DMS53 (cell line): ENCODE measurements at regions not wholly inside any gene's neighbourhood (a gene's known extent, or its start where the extent isn't known, plus 50 kb on each side); places are given as distances from the start of the nearest gene placed in this dataset.

ENCODE experiments used
- DNase-seq: peaks from one replicate; lab custom pipeline; 2025; lab: John Stamatoyannopoulos, UW

- DNase-seq: no peak
Observed at GRCh38 chr16:26189536-26189935, 497.8 kb downstream of the HS3ST4 start.

- no peak for DNase-seq
Observed at GRCh38 chr16:26194526-26194925, 502.8 kb downstream of the HS3ST4 start.

DNA sequence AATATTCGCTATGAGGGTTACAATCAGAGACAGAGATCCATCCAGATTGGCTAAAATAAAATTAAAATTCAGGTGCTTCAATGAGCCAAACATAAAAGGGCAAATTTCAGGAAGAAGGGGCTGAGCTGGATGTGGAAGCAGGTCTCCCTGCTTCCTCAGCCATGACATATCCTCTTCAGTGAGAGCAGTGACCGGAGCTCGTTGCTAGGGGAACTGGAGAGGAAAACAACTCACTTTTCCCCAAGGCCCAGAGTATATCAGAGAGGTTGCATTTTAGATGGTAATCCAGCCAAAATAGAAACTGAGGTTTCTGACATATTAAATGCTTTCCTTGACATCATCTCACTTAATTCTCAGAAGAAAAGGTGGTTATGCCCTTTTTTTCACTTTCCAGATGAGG, 503.5 kb downstream of the HS3ST4 start:
- DNase-seq: no peak

DNA sequence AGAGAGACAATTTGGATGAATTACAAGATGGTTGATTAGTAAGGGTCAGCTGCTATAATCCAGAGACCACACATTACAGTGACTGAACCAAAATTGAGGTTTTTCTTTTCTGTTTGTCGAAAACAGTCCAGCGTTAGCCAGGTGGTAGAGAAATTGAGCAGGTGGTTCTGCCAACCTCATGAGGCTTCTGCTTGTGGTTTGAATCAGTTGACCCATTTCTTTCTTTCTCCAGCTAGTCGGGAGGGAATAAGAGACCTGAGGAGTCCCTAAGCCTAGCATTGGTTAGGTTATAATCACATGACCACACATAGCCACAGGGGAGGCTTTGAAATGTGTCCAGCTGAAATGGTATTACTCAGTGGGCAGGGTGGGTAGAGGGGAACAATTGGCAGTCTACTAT, 504.6 kb downstream of the HS3ST4 start:
- DNase-seq: no peak

- DNase-seq: no peak
Observed at GRCh38 chr16:26196802-26197201, 505.0 kb downstream of the HS3ST4 start.

DNA sequence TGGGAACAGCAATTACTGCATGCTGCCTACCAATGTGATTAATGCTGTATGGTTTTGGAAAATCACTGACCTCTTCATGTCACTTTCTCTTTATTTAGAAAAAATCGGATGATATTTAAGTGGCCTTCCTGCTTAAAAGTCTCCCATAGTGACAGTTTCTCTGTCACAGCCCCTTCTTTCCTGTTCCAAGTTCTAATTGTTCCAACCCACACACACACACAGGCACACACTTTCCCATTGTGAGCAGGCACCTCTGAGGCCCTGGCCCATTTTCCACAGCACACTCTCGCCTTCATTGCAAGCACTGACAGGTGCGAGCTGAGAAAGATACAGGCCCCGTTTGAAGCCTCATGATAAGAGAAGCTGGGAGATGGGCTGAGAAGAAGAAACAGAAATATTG, 505.9 kb downstream of the HS3ST4 start:
- DNase-seq: no peak

DNA sequence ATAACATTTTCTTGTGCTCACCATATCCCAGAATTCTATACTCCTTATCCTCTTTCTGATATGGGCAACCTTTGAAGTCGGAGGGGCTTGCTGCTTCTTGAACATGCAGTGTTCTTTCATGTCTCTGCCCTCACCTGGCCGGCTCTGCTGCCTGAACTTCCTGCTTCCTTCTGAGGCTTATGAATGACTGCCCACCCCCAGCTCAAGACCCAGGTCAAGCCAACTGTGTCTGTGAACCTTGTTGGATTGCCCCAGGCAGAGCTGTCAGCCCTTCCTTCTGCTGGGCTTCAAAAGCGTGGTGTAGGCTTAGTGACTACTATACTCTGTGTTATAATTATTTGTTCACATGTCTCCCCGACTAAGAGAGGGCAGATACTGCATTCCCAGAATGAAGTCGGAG, 506.5 kb downstream of the HS3ST4 start:
- DNase-seq: no peak

DNA sequence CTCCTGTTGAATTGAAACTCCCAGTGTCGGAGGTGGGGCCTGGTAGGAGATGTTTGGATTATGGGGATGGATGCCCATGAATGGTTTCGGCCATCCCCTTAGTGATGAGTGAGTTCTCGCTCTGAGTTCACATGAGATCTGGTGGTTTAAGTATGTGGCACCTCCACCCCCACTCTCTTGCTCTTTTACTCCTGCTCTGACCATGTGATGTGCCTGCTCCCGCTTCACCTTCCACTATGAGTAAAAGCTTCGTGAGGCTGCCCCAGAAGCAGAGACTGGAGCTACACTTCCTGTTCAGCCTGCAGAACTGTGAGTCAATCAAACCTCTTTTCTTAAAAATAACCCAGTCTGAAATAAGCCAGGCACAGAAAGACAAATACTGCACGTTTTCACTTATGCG, 512.4 kb downstream of the HS3ST4 start:
- DNase-seq: no peak

DNA sequence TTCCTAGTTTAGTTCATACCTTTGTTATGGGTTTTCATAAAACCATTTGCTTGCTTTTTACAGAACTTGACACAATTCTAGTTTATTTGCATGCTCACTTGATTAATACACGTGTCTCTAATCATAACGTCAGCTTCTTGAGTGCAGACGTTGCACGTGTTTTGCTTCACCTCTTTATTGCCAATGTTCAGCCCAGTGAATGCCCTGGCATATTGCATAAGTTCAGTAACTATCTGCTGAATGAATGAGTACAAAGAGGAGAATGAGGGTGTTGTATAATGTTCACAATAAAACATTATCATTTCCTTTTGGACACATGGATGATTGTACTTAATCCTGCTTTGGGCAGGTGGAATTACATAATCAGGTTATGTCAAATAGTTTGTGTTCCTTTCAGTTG, 519.8 kb downstream of the HS3ST4 start:
- no peak for DNase-seq

DNA sequence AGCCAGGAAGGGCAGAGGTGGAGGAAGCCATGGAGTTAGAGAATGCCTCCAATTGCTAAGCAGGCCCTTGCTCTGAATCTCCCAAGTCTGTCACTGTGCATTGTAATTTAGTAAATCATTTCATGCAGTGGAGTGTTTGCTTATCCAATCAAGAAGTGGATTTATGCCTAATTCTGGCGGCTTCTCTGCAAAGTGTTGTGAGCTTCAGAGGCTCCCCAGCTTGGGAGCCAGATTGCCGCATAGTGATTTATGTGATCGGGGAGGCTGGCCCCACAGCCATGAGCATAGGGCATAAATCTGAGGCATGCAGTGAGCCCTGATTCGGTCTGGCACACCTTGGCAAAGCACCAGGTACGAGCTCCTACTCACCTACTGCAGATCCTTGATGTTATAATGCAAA, 520.8 kb downstream of the HS3ST4 start:
- DNase-seq: no peak

DNA sequence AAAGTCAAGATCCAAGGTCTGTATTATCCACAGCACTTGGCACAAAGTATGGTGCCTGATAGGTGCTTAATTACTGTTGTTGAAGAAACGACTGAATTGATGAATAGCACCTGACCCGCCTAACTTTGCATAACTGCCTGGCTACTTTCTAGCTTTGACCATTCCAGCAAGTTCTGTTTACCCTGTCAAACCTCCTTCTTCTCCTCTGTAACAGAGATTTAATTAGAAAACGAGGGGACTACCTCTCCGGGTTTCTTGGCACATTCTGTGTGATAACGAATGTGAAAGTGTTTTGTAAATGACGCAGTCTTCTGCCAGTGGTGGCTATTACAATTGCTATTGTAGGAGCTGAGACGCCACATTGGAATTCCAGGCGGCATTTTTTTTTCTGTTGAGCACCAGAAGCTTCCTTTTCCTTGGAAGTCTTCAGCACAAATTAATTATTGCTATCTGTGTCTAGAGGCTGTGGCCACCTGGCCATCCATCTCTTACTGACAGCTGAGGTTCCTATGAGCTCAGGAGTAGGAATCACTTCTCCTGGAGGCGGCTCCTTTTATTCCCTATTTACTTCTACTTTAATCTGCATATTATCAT, 522.9 kb downstream of the HS3ST4 start:
- DNase-seq: no peak

DNA sequence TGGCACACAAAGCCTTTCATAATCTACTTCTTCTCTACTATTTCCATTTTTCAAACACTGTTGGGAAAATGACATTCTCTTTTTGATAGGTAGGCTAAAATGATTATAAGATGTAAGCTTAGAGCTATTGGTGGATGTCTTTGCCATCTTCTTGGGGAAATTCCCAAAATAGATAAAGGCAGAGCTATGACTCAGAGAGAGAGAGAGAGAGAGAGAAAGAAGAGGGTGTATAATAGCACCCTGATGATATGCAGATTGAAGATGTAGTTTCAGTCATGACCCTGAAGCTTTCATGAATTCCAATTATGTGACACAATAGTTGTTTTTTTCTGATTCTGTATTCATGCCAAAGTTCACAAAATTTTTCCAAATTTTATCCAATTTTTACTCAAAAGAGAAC, 529.1 kb downstream of the HS3ST4 start:
- no peak for DNase-seq

- DNase-seq: no peak
Observed at GRCh38 chr16:26231647-26232046, 539.9 kb downstream of the HS3ST4 start.

GRCh38 chr16:26240807-26241206, 549.0 kb downstream of the HS3ST4 start:
- no peak for DNase-seq

DNA sequence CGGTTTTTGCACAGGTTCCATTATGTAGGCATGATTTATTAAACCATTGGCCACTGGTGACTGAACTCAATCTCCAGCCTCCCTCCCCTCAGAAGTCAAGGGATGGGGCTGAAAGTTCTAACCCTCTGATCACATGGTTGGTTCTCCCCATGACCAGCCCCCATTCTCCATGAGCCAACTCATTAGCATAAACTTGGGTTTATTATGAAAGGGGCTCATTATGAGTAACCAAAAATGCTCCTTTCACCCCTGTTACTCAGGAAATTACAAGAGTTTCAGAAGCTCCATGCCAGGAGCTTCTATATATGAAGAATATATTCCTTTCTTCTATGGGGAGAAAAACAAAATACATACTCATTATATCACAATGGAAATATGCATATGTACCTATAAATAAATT, 555.3 kb downstream of the HS3ST4 start:
- no peak for DNase-seq

GRCh38 chr16:26252598-26252997, 560.8 kb downstream of the HS3ST4 start:
- DNase-seq: no peak

DNA sequence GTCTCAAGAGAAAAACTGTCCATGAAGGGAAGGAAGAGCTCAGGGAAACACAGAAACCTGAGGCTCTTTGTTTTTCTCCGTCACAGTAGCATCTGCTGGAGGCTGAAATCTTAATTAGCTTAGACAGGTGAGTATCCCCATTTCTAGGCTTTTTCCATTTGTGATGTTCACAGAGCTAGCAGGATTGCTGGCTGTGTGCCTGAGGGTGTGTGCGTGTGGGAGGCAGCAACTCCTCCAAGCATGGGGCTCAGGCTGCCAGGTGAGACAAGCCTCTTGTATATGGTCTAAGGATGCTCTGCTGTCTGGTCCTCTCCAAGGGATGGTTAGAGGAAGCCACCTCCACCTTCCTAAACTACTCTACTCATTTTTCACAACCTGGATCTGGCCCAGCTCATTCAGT, 569.9 kb downstream of the HS3ST4 start:
- DNase-seq: no peak

GRCh38 chr16:26263406-26263805, 571.6 kb downstream of the HS3ST4 start:
- no peak for DNase-seq

DNA sequence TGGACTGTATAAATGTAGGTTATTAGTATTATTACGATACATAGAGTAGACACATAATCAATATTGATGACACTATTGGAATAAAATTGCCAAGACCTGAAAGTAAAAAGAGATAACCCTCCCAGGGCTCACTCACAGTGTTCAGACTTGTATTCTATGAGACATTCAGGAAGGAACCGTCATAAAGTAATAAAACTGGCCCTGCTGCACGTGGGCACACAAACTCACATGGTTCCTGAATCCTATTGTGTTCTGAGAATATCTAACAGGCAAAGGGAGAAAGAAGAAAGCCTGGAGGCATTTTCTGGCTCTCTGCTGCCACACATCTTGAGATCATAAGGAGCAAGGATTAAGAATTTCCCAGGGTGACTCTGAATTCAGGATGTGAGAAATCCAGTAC, 575.9 kb downstream of the HS3ST4 start:
- no peak for DNase-seq

DNA sequence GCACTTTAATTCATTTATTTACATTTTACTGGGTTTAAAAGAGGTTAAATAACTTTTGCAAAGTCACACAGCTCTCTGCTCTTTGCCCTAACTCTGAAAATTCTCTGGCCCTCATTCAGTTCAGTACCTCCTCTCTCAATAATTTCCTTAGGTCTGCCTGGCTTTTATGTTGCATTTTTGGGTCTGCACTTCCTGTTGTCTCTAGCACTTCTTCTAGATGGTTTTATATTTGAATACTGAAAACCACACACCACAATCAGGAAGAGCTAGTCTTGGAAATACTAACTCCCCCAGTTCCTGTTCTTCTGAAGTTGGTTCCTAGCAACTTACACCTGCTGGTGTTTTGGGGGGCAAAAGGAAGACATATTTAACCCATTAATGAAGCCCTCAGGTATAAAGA, 577.9 kb downstream of the HS3ST4 start:
- DNase-seq: no peak

DNA sequence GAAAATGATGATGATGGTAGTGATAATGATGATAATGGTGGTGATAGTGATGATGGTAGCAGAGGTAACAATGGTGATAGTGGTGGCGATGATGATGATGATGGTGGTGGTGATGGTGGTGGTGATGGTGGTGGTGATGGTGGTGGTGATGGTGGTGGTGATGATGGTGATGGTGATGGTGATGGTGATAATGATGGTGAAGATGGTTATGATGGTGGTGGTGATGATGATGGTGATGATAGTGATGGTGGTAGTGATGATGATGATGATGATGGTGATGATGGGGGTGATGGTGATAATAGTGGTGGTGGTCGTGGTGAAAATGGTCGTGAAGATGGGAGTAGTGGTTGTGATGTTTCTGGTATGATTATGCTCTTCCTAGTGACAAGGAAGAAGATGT, 581.8 kb downstream of the HS3ST4 start:
- DNase-seq: no peak

DNA sequence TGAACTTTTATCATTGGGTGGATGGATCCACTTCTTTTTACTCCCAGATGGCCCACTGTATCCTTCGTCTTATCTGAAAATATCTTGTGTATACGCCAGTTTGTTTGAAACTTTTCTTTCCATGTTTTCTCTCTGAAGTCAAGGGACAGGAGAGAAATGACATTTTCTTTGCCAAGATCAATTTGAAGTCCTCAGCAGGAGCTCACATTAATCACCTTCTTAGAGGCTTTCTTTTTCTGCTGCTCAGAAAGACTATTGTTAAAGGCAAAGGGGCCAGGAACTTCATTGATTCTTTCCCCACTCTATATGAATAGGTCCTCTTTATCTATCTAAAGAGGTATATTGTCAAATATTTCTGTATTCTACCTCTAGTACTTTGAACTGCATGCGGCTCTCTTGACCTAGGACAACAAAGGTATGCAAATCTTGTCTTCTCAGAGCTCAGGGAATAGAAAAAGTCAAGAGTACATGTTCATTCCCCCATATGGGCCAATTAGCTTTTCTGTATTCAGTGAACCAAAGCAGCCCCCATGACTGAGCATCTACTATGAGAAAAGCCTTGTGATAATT, 583.3 kb downstream of the HS3ST4 start:
- DNase-seq: no peak

- DNase-seq: no peak
Observed at GRCh38 chr16:26276289-26276688, 584.5 kb downstream of the HS3ST4 start.

DNA sequence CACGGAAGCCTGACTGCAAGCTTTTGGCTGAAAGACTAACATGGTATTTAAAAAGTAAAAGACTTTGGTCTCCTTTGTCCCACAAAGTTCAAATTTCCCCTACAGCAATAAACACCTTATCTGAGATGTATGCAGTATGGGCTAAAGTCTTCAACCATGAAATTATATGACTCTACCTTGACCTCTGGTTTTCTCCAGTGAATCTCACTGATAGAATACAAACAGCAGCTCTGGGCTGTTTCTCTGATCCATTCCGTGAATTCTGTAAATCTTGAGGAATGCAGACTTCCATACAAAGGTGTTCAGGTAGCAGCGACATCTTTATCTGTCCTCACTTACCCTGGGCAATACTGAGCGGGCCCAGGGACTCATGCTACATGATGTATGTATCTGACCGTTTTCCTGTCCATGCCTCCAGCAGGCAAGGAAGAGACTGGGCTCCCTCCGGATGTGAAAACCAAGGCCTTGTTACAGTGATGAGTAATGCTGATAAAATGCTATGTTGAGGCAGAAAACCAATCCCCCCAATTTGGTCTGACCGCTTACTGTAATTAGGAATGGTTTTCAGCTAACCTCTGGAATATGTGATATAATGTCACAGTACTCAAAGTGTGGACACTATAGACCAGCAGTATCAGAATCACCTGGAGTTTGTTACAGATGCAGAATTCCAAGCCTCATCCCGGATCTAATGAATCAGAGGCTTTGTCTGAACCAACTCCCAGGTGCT, 589.8 kb downstream of the HS3ST4 start:
- no peak for DNase-seq
